OCI-LY7 (cell line): ENCODE measurements at regions not wholly inside any gene's neighbourhood (a gene's known extent, or its start where the extent isn't known, plus 50 kb on each side); places are given as distances from the start of the nearest gene placed in this dataset.

Experiments used
- BruUV-seq: library from RNA; stranded (reverse); fragments of 400-500 nt; replicated peaks from 2 replicates; lab custom pipeline; 2021; lab: Mats Ljungman, UMichigan
- CTCF ChIA-PET: fragments of 300-600 bp; sonication (Branson Sonifier 250); formaldehyde crosslinking; loops from one replicate; lab custom pipeline; 2022; ENCODE audit warnings: antibody characterized with exemption; ENCODE audit not compliant: unreplicated experiment; lab: Charles Lee
- POLR2A ChIA-PET: fragments of 300-600 bp; sonication (Branson Sonifier 250); formaldehyde crosslinking; loops from one replicate; lab custom pipeline; 2022; ENCODE audit warnings: antibody characterized with exemption; lab: Charles Lee
- DNase-seq: peaks from one replicate; pipeline ENCODE4 v3.0.0-alpha.2; 2015; ENCODE audit warnings: low spot score
- H2AFZ ChIP-seq: fragments of 200-600 bp; sonication (generic), shearing (Covaris generic); 2 replicates; pipeline ENCODE4 v1.6.1; 2014; ENCODE audit warnings: mild to moderate bottlenecking, antibody characterized with exemption, low read length, moderate library complexity
- H3K27ac ChIP-seq: fragments of 200-600 bp; sonication (generic); 2 replicates; pipeline ENCODE4 v1.5.1; 2014; ENCODE audit warnings: mixed run types, low read depth, mild to moderate bottlenecking, moderate library complexity, low read length, inconsistent platforms; ENCODE audit not compliant: poor library complexity, severe bottlenecking
- H3K36me3 ChIP-seq: fragments of 200-600 bp; sonication (generic); 2 replicates; pipeline ENCODE4 v1.6.1; 2014; ENCODE audit warnings: mild to moderate bottlenecking, antibody characterized with exemption, low read length, moderate library complexity, mixed read lengths; ENCODE audit not compliant: insufficient read depth
- H3K4me1 ChIP-seq: fragments of 200-600 bp; sonication (generic); 2 replicates; pipeline ENCODE4 v1.5.1; 2014; ENCODE audit warnings: mild to moderate bottlenecking, low read length; ENCODE audit not compliant: insufficient read depth, poor library complexity, severe bottlenecking
- H3K4me2 ChIP-seq: fragments of 200-600 bp; sonication (generic); 2 replicates; pipeline ENCODE4 v1.6.1; 2014; ENCODE audit warnings: mild to moderate bottlenecking, low read length
- H3K4me3 ChIP-seq: fragments of 200-600 bp; sonication (generic); 2 replicates; pipeline ENCODE4 v1.5.1; 2014; ENCODE audit warnings: mild to moderate bottlenecking, low read depth, low read length; ENCODE audit not compliant: poor library complexity, severe bottlenecking
- H3K79me2 ChIP-seq: fragments of 200-600 bp; sonication (generic); 2 replicates; pipeline ENCODE4 v1.6.1; 2016; ENCODE audit warnings: low read depth, mild to moderate bottlenecking, low read length, moderate library complexity, mixed read lengths; ENCODE audit not compliant: insufficient read depth
- H3K9me2 ChIP-seq: fragments of 200-600 bp; sonication (generic); 2 replicates; pipeline ENCODE4 v1.6.1; 2016; ENCODE audit warnings: mild to moderate bottlenecking, low read length, mixed read lengths; ENCODE audit not compliant: insufficient read depth
- H3K9me3 ChIP-seq: fragments of 200-600 bp; sonication (generic); 2 replicates; pipeline ENCODE4 v1.6.1; 2014; ENCODE audit warnings: mild to moderate bottlenecking, mixed run types, low read length, mixed read lengths
- H4K20me1 ChIP-seq: fragments of 200-600 bp; sonication (generic); 2 replicates; pipeline ENCODE4 v1.6.1; 2014; ENCODE audit warnings: mild to moderate bottlenecking, antibody characterized with exemption, low read length, moderate library complexity, mixed read lengths; ENCODE audit not compliant: insufficient read depth
- EZH2phosphoT487 ChIP-seq: fragments of 200-600 bp; sonication (generic); IDR thresholded peaks from 2 replicates; pipeline ENCODE4 v1.6.1; 2018; ENCODE audit warnings: low read depth, borderline replicate concordance, mild to moderate bottlenecking, mixed run types, antibody characterized with exemption, low read length, moderate library complexity, mixed read lengths
- intact Hi-C: fragments of 100-400 bp; cut with micrococcal nuclease; formaldehyde crosslinking; loops from one replicate; pipeline ENCODE4 v1.10.0; 2022; ENCODE audit not compliant: unreplicated experiment
- TF ChIP-seq, protein P1 (sequence below): fragments of 200-600 bp; sonication (generic); conservative IDR thresholded peaks from 2 replicates; pipeline ENCODE4 v1.5.1; 2014; ENCODE audit warnings: mild to moderate bottlenecking, antibody characterized with exemption, low read length, moderate library complexity, mixed read lengths

DNA sequence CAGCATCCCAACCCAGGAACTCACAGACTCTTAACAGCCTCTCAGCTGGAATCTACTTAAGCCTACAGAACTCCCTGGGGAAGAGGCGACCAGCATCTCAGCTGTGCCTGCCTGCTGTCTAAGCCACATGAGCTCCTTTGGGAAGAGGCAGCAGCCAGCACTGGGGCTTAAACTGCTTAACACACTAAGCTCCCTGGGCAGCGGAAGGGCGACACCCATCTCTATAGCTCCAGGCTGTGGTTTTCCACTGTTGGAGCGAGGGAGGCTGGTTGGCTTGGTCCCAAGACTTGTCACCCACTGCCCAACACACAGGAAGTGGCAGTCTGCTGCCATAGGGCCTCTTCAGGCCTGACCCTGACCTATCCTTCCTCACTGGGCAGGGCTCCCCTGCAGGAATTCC lies 1544.1 kb upstream of the ADGRL3 start:
- Histone ChIP-seq H4K20me1 (no peaks in the 10 kb centered on the region), H3K36me3 (no peaks in the 10 kb centered on the region), H3K4me1 (no peaks in the 10 kb centered on the region), H3K27ac (no peak overlapping the region), H3K4me2 (no peak overlapping the region), H2AFZ (no peak overlapping the region), H3K79me2 (no peaks in the 10 kb centered on the region), H3K9me2 (no peaks in the 10 kb centered on the region), H3K9me3 (0 out of 2 replicates have a peak, but pooled peaks cover 4% of the 10 kb centered on the region), H3K4me3 (no peak overlapping the region)
- intact Hi-C loops = no loop called here
- TF ChIP-seq, protein P1, sequence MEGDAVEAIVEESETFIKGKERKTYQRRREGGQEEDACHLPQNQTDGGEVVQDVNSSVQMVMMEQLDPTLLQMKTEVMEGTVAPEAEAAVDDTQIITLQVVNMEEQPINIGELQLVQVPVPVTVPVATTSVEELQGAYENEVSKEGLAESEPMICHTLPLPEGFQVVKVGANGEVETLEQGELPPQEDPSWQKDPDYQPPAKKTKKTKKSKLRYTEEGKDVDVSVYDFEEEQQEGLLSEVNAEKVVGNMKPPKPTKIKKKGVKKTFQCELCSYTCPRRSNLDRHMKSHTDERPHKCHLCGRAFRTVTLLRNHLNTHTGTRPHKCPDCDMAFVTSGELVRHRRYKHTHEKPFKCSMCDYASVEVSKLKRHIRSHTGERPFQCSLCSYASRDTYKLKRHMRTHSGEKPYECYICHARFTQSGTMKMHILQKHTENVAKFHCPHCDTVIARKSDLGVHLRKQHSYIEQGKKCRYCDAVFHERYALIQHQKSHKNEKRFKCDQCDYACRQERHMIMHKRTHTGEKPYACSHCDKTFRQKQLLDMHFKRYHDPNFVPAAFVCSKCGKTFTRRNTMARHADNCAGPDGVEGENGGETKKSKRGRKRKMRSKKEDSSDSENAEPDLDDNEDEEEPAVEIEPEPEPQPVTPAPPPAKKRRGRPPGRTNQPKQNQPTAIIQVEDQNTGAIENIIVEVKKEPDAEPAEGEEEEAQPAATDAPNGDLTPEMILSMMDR = no peak
- no peak for TF ChIP-seq EZH2phosphoT487
- no peak for DNase-seq
- ChIA-PET POLR2A (no interaction called here), CTCF (no interaction called here)
- BruUV-seq = no TSS peak

DNA sequence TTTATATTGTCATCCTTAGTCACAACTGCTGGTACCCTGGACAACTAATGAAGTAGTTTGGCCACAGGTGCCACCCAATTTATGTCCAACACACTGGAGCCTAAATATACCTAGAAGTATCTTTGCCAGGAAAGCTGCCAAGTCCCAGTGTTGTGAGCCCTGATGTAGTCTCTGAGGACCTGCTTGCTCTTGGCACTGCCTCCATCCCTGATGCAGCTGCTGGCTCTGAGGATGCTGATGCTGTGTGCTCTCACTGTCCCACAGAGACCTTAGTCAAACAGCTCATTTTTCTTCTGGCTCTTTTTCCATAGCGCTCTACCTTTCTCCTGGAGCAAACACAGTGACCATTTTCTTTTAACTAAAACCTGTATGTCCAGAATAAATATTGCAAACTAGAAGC lies 1535.4 kb upstream of the ADGRL3 start:
- H3K9me2 ChIP-seq = no peaks in the 10 kb centered on the region
- H3K4me3 ChIP-seq = no peak overlapping the region
- no peaks in the 10 kb centered on the region for H3K9me3 ChIP-seq
- H3K79me2 ChIP-seq = no peaks in the 10 kb centered on the region
- no peak overlapping the region for H3K27ac ChIP-seq
- no TSS peak for BruUV-seq
- POLR2A ChIA-PET = no interaction called here
- no peaks in the 10 kb centered on the region for H3K4me1 ChIP-seq
- CTCF ChIA-PET = no interaction called here
- no peak for DNase-seq
- no peak overlapping the region for H3K4me2 ChIP-seq
- no peaks in the 10 kb centered on the region for H3K36me3 ChIP-seq
- H4K20me1 ChIP-seq = no peaks in the 10 kb centered on the region
- H2AFZ ChIP-seq = no peak overlapping the region
- TF ChIP-seq EZH2phosphoT487 = no peak
- TF ChIP-seq, protein P1 = no peak
- intact Hi-C loops = no loop called here

DNA sequence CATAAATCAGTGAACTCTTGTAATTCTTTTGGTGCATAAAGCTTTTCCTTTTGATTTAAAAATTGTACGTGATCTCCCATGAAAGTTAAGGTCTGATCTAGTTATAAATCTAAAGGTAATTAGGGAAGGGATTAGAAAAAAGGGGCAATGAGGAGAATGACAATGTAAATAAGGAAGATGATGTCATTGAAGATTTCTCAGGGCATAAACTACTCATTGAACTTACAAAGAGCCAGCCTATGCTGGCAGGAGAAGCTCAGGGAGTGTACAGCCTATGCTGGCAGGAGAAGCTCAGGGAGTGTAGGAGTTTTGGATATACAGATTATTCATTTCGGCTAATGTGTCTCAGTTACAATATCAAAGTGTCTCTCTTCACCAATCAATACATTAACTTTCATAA lies 1533.5 kb upstream of the ADGRL3 start:
- Histone ChIP-seq H3K4me3 (no peak overlapping the region), H3K79me2 (no peaks in the 10 kb centered on the region), H2AFZ (no peak overlapping the region), H3K9me2 (no peaks in the 10 kb centered on the region), H3K4me2 (no peak overlapping the region), H4K20me1 (no peaks in the 10 kb centered on the region), H3K36me3 (no peaks in the 10 kb centered on the region), H3K9me3 (no peaks in the 10 kb centered on the region), H3K27ac (no peak overlapping the region), H3K4me1 (no peaks in the 10 kb centered on the region)
- intact Hi-C loops = no loop called here
- ChIA-PET POLR2A (interaction anchor here (0.6 to 0.7 kb wide), 2 partner anchors 10 to 99 kb away, joined by 4 read pairs; no protein-coding TSS in a partner anchor), CTCF (no interaction called here)
- TF ChIP-seq, protein P1 = no peak
- TF ChIP-seq EZH2phosphoT487 = no peak
- BruUV-seq = no TSS peak
- DNase-seq = no peak
